T-helper 1 cell treated with Interleukin-12 subunit alpha and Interleukin-12 subunit beta and Interleukin-4 antibody, amounts not matched to agents 30 μg/mL and 1 μg/mL, for 36 hours (primary cell): ENCODE measurements at regions not wholly inside any gene's neighbourhood (a gene's known extent, or its start where the extent isn't known, plus 50 kb on each side); places are given as distances from the start of the nearest gene placed in this dataset.

Source experiments
- H3K27ac Mint-ChIP-seq: one replicate; pipeline ENCODE4 v1.8.0; 2021; ENCODE audit warnings: mild to moderate bottlenecking, mixed read lengths
- H3K27me3 Mint-ChIP-seq: one replicate; pipeline ENCODE4 v1.8.0; 2021; ENCODE audit warnings: low read depth, mixed read lengths
- H3K36me3 Mint-ChIP-seq: one replicate; pipeline ENCODE4 v1.8.0; 2021; ENCODE audit warnings: low read depth, mixed read lengths
- H3K4me1 Mint-ChIP-seq: one replicate; pipeline ENCODE4 v1.8.0; 2021; ENCODE audit warnings: low read depth, mixed read lengths
- H3K4me3 Mint-ChIP-seq: one replicate; pipeline ENCODE4 v1.8.0; 2021; ENCODE audit warnings: mild to moderate bottlenecking, moderate library complexity, mixed read lengths
- H3K9me3 Mint-ChIP-seq: one replicate; pipeline ENCODE4 v1.8.0; 2021; ENCODE audit warnings: mixed read lengths

DNA sequence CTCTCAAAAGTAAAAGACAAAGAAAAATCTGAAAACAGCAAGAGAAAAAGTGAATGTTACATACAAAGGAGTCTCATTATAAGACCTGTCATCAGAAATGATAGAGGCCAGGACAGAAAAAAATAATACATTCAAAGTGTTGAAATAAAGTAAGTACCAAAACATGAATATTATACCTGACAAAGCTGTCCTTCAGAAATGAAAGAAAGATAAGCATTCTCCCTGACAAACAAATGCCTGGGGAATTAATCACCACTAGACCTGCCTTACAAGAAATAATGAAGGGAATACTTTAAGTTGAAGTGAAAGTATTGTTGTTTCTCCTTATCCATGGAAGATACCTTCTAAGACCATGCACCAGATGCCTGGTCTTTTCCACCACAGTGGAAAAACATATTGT lies 1605.2 kb upstream of the CDH6 start:
- no peak overlapping the region for H3K27ac Mint-ChIP-seq
- H3K4me3 Mint-ChIP-seq = no peak overlapping the region
- H3K36me3 Mint-ChIP-seq = no peaks in the 10 kb centered on the region
- no peaks in the 10 kb centered on the region for H3K27me3 Mint-ChIP-seq
- H3K4me1 Mint-ChIP-seq = no peaks in the 10 kb centered on the region
- peaks cover 30% of the 10 kb centered on the region for H3K9me3 Mint-ChIP-seq

DNA sequence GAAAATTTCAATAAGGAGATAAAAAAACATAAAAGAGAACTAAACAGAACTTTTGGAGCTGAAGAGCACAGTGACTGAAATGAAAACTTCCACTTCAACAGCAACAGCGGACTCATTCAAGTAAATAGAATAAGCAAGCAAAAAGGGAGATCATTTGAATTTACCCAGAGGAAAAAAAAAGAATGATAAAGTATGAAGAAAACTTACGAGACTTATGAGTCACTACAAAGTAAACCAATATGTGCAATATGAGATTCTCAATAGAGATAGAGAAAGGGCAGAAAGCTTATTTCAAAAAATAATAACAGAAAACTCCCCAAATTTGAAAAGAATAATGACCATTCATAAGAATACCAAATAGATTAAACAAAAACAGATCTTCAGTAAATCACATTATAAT lies 1605.7 kb upstream of the CDH6 start:
- Mint-ChIP-seq H3K27me3 (no peaks in the 10 kb centered on the region), H3K9me3 (peaks cover 30% of the 10 kb centered on the region), H3K4me1 (no peaks in the 10 kb centered on the region), H3K4me3 (no peak overlapping the region), H3K27ac (no peak overlapping the region), H3K36me3 (no peaks in the 10 kb centered on the region)

- H3K36me3 Mint-ChIP-seq = no peaks in the 10 kb centered on the region
- no peak overlapping the region for H3K4me3 Mint-ChIP-seq
- peaks cover 12% of the 10 kb centered on the region for H3K9me3 Mint-ChIP-seq
- no peak overlapping the region for H3K27ac Mint-ChIP-seq
- no peaks in the 10 kb centered on the region for H3K4me1 Mint-ChIP-seq
- no peaks in the 10 kb centered on the region for H3K27me3 Mint-ChIP-seq
Measured at GRCh38 chr5:29568028-29568427, 1625.5 kb upstream of the CDH6 start.

- H3K27ac Mint-ChIP-seq = no peak overlapping the region
- H3K36me3 Mint-ChIP-seq = no peaks in the 10 kb centered on the region
- no peaks in the 10 kb centered on the region for H3K27me3 Mint-ChIP-seq
- H3K4me3 Mint-ChIP-seq = no peak overlapping the region
- H3K9me3 Mint-ChIP-seq = peaks cover 7% of the 10 kb centered on the region
- H3K4me1 Mint-ChIP-seq = no peaks in the 10 kb centered on the region
Measured at GRCh38 chr5:29561564-29561963, 1631.9 kb upstream of the CDH6 start.

- Mint-ChIP-seq H3K4me3 (no peak overlapping the region), H3K4me1 (no peaks in the 10 kb centered on the region), H3K27me3 (no peaks in the 10 kb centered on the region), H3K9me3 (peaks cover 43% of the 10 kb centered on the region), H3K27ac (no peak overlapping the region), H3K36me3 (no peaks in the 10 kb centered on the region)
Measured at GRCh38 chr5:29550523-29550922, 1643.0 kb upstream of the CDH6 start.

- H3K27me3 Mint-ChIP-seq = no peaks in the 10 kb centered on the region
- H3K9me3 Mint-ChIP-seq = peaks cover 36% of the 10 kb centered on the region
- no peak overlapping the region for H3K4me3 Mint-ChIP-seq
- no peak overlapping the region for H3K27ac Mint-ChIP-seq
- no peaks in the 10 kb centered on the region for H3K4me1 Mint-ChIP-seq
- H3K36me3 Mint-ChIP-seq = no peaks in the 10 kb centered on the region
Measured at GRCh38 chr5:29548262-29548661, 1645.2 kb upstream of the CDH6 start.

DNA sequence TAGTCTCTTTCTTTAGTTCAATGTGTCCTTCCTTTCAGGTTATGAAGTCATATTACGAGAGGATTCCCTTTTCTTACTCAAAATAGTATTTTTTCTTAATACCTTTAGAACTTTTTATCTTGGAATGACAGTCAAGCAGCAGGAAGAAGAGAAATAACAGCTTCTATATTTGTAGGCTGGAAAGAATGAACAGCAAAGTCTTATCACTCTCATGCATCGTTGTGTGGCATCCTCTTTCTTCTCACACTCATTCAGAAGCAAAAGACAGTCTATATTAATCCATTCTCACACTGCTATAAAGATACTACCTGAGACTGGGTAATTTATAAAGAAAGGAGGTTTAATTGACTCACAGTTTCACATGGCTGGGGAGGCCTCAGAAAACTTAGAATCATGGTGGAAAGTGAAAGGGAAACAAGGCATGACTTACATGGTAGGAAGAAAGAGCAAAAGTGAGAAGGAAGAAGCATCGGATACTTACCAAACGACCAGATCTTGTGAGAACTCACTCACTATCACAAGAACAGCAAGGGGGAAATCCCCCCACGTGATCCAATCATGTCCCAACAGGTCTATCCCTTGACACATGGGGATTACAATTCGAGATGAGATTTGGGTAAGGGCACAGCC lies 1646.1 kb upstream of the CDH6 start:
- Mint-ChIP-seq H3K9me3 (peaks cover 35% of the 10 kb centered on the region), H3K36me3 (no peaks in the 10 kb centered on the region), H3K27me3 (no peaks in the 10 kb centered on the region), H3K4me1 (no peaks in the 10 kb centered on the region), H3K27ac (no peak overlapping the region), H3K4me3 (no peak overlapping the region)

DNA sequence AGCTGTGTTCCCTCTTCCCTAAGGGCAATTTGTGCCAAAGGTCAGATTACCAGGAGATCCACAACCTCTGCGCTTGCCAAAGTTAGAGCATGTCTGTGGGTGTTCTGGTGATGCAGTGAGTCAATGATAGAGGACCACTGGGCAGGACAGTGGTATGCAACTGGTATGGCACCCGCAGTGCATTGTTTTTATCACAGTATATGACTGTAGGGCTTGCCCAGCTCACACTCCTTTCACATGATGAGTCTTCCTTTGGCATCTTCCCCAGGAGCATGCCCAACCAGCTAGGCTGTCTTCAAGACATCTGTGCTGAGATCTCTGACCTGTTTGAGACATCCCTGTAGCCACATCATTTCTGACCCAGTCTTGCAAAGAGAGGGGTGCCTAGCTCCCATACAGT lies 1650.0 kb upstream of the CDH6 start:
- no peaks in the 10 kb centered on the region for H3K4me1 Mint-ChIP-seq
- no peak overlapping the region for H3K27ac Mint-ChIP-seq
- H3K27me3 Mint-ChIP-seq = no peaks in the 10 kb centered on the region
- H3K4me3 Mint-ChIP-seq = no peak overlapping the region
- H3K9me3 Mint-ChIP-seq = peaks cover 38% of the 10 kb centered on the region
- H3K36me3 Mint-ChIP-seq = no peaks in the 10 kb centered on the region

DNA sequence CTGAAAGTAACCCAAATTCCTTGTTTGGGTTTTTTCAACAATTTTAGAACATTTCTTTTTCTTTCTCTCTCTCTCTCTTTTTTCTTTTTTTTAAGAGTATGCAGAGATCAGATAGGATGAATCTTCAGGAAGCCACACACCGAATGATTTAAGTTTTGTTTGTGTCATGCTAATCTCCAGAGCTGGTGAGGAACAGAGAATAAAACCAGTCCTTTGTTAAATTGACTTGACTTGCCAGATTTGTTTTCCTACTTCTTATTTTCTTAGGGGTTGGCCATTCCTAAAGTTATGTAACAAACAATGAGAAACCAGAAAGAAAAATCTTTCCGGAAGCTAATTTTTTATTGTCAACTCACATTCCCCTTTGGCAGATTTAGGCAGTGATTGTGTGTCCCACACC lies 1669.3 kb upstream of the CDH6 start:
- Mint-ChIP-seq H3K4me3 (no peak overlapping the region), H3K9me3 (peaks cover 7% of the 10 kb centered on the region), H3K36me3 (no peaks in the 10 kb centered on the region), H3K4me1 (no peaks in the 10 kb centered on the region), H3K27me3 (no peaks in the 10 kb centered on the region), H3K27ac (no peak overlapping the region)

DNA sequence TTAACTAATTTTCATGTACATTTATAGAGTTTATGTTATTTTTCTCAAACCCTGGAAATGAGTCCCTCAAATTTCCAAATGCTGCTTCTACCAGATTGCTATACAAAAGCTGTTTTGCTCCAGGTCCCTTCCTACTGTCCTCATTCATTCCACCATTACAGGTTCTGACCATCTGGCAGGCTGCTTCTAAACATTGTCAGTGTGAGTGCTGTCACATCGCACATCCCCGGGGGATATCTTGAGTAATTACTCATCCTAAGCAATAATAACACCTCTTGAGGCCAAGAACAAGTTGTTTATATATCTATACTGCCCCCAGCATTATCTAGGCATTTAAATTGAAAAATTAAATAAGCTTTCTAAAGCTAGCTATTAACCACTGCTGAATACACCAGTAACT lies 1675.3 kb upstream of the CDH6 start:
- Mint-ChIP-seq H3K4me3 (no peak overlapping the region), H3K4me1 (no peaks in the 10 kb centered on the region), H3K27me3 (no peaks in the 10 kb centered on the region), H3K9me3 (peaks cover 8% of the 10 kb centered on the region), H3K36me3 (no peaks in the 10 kb centered on the region), H3K27ac (no peak overlapping the region)

- H3K27ac Mint-ChIP-seq = no peak overlapping the region
- H3K4me1 Mint-ChIP-seq = no peaks in the 10 kb centered on the region
- peaks cover 8% of the 10 kb centered on the region for H3K9me3 Mint-ChIP-seq
- H3K27me3 Mint-ChIP-seq = no peaks in the 10 kb centered on the region
- no peaks in the 10 kb centered on the region for H3K36me3 Mint-ChIP-seq
- H3K4me3 Mint-ChIP-seq = no peak overlapping the region
Measured at GRCh38 chr5:29516224-29516623, 1677.3 kb upstream of the CDH6 start.

DNA sequence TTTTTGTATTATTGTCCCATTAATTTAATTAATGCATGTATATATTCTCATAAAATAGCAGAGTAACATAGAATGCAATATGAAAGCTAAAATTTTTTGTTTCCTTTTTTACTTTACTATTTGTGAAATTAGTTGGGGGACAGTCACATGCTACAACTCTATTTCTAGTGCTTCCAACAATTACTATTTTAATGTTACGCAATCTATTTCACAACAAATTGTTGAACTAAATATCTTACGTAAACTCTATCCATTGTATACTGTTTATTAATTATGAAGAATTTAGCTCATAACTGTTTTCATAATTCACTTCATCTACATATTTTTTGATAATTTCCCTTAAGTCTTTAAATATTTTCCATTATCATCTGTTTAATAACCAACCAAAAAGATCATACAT lies 1685.4 kb upstream of the CDH6 start:
- Mint-ChIP-seq H3K27me3 (no peaks in the 10 kb centered on the region), H3K36me3 (no peaks in the 10 kb centered on the region), H3K27ac (no peak overlapping the region), H3K4me1 (no peaks in the 10 kb centered on the region), H3K9me3 (peaks cover 20% of the 10 kb centered on the region), H3K4me3 (no peak overlapping the region)

DNA sequence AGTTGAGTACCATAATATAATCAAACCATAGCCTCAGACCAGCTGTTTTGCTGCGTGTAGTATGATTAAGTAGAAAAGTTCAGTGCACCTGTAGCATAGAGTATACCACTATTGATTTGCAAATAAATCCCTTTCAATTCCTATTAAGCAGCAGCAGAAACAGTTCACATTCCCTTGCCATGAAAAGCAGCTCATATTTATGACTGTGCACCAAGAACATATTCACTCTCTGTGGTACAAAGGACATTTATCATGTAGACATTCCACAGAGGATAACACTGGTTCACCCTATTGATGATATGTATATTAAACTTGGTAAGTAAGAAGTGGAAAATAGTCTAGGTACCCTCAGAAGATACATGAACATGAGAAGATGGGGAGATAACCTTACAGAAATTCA lies 1689.1 kb upstream of the CDH6 start:
- H3K36me3 Mint-ChIP-seq = no peaks in the 10 kb centered on the region
- no peaks in the 10 kb centered on the region for H3K27me3 Mint-ChIP-seq
- peaks cover 24% of the 10 kb centered on the region for H3K9me3 Mint-ChIP-seq
- H3K27ac Mint-ChIP-seq = no peak overlapping the region
- H3K4me3 Mint-ChIP-seq = no peak overlapping the region
- H3K4me1 Mint-ChIP-seq = no peaks in the 10 kb centered on the region

GRCh38 chr5:29498860-29499259 lies 1694.6 kb upstream of the CDH6 start:
- H3K4me3 Mint-ChIP-seq = no peak overlapping the region
- H3K27ac Mint-ChIP-seq = no peak overlapping the region
- no peaks in the 10 kb centered on the region for H3K36me3 Mint-ChIP-seq
- no peaks in the 10 kb centered on the region for H3K27me3 Mint-ChIP-seq
- H3K4me1 Mint-ChIP-seq = no peaks in the 10 kb centered on the region
- peaks cover 55% of the 10 kb centered on the region for H3K9me3 Mint-ChIP-seq

GRCh38 chr5:29498412-29498811 lies 1695.1 kb upstream of the CDH6 start:
- no peaks in the 10 kb centered on the region for H3K4me1 Mint-ChIP-seq
- H3K27ac Mint-ChIP-seq = no peak overlapping the region
- H3K9me3 Mint-ChIP-seq = peaks cover 53% of the 10 kb centered on the region
- no peak overlapping the region for H3K4me3 Mint-ChIP-seq
- H3K27me3 Mint-ChIP-seq = no peaks in the 10 kb centered on the region
- H3K36me3 Mint-ChIP-seq = no peaks in the 10 kb centered on the region

GRCh38 chr5:29485333-29485732 lies 1708.2 kb upstream of the CDH6 start:
- Mint-ChIP-seq H3K9me3 (peaks cover 23% of the 10 kb centered on the region), H3K36me3 (no peaks in the 10 kb centered on the region), H3K4me3 (no peak overlapping the region), H3K4me1 (no peaks in the 10 kb centered on the region), H3K27ac (no peak overlapping the region), H3K27me3 (no peaks in the 10 kb centered on the region)
